GM21367 (cell line): ENCODE measurements at regions not wholly inside any gene's neighbourhood (a gene's known extent, or its start where the extent isn't known, plus 50 kb on each side); places are given as distances from the start of the nearest gene placed in this dataset.

Source experiments
- ATAC-seq: cut with Tn5 transposase; IDR thresholded peaks from one replicate; pipeline ENCODE4 v1.9.1; 2021; ENCODE audit not compliant: unreplicated experiment

GRCh38 chr2:37471104-37471503, 126.7 kb downstream of the QPCT start:
- no peak for ATAC-seq

DNA sequence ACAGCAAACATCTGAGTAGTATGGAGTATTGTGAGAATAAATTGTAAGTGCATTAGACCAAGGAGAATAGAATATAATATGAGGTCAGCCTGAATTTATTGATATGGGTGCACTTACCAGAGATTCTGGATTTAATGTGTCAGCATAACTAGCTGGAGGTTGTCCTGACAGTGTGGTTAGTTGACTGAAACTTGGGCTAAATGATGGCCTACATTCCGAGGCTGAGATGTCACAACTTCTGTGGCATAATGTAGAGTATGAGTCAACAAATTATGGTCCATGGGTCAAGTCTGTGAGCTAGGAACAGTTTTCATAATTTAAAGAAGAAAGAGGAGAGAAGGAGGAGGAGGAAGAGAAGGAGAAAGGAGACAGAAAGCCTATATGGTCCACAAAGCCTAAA, 127.6 kb downstream of the QPCT start:
- ATAC-seq: no peak

DNA sequence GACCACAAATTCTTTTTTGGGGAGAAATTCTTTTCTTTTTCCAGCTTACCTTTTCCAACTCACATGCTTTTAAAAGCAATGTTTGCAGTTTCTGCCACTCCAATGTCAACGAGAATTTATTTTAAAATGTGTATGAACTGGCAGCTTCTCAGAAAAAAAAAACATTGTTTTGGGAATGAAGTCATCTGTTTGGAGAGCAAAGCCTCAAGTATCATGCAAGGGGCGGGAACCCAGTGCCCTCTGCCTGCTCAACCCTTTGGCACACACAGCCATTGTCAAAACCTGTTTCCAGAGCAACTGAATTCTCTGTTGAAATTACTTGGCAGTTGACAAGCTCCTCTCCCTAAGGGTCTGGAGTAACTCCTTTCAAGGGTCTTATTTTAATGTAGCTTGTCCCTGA, 128.5 kb downstream of the QPCT start:
- ATAC-seq: no peak

GRCh38 chr2:37476411-37476810, 132.0 kb downstream of the QPCT start:
- ATAC-seq: no peak

GRCh38 chr2:37477921-37478320, 133.5 kb downstream of the QPCT start:
- no peak for ATAC-seq

DNA sequence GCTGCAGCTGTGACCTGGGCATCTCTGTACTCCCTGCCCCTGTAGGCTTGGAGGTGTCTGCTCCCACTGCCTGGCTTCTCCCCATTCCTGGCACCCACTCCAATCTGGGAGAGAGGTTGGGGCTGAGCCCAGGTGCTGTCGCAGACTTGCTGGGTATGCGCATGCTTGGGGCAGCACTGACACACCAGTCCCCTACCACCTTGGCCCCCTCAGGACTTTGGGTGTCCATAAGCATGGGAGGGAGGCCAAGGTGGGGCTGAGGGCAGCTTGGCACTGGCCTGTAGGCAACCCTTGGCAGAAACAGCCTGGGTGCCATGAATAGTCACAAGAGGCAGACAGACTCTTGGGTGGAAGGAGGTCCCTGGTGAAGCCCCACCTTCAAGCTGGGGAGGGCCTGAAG, 136.8 kb downstream of the QPCT start:
- ATAC-seq: no peak

- ATAC-seq: no peak
Observed at GRCh38 chr2:37489041-37489456, 144.6 kb downstream of the QPCT start.

- no peak for ATAC-seq
Observed at GRCh38 chr2:37489536-37489935, 145.1 kb downstream of the QPCT start.

DNA sequence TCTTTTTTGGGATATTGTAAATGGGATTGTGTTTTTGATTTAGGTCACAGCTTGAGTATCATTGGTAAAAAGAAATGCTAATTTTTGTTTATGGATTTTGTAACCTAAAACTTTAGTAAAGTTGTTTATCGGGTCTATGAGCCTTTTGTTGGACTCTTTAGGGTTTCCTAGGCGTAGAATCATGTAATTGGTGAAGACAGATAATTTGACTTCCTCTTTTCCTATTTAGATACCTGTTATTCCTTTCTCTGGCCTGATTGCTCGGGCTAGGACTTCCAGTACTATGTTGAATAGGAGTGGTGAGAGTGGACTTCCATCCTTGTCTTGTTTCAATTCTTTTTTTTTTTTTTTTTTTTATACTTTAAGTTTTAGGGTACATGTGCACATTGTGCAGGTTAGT, 149.0 kb downstream of the QPCT start:
- ATAC-seq: no peak

GRCh38 chr2:37499113-37499512, 154.7 kb downstream of the QPCT start:
- ATAC-seq: no peak

DNA sequence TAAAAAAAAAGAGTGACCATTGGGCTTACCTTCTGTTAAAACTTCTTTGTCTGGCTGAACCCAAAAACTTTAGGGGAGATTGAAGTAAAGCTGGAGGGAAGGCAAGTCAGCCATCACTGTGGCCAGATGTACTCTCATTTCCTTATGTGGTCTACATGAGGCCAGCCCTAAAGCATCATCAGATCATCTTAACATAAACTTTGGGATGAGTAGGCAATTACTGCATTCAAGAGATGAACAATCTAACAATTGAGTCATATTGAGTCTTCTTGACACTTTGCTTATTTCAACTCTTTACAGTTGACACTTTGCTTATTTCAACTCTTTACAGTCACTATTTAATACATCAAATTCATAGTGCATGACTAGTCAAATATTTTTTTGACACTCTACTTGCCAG, 155.6 kb downstream of the QPCT start:
- no peak for ATAC-seq

- no peak for ATAC-seq
Observed at GRCh38 chr2:37501113-37501512, 156.7 kb downstream of the QPCT start.

- ATAC-seq: no peak
Observed at GRCh38 chr2:37506407-37507050, 162.1 kb downstream of the QPCT start.

DNA sequence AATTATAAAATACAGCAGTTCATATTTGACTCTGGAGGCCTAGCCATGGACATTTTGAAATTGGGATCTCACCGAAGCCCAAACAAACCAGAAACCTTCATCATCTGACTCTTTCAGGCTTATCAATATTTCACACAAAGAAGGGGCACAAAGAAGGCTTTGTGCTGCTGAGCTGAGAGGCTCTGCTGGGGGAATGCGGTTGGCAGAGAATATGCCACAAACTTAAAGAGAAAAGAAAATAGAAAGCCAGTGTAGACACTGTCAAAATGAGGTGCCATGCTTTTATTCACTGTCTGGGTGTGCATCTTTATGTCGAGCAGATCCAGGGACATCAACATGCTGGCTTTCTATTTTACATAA, 162.6 kb downstream of the QPCT start:
- no peak for ATAC-seq

- no peak for ATAC-seq
Observed at GRCh38 chr2:37507703-37508102, 163.3 kb downstream of the QPCT start.

DNA sequence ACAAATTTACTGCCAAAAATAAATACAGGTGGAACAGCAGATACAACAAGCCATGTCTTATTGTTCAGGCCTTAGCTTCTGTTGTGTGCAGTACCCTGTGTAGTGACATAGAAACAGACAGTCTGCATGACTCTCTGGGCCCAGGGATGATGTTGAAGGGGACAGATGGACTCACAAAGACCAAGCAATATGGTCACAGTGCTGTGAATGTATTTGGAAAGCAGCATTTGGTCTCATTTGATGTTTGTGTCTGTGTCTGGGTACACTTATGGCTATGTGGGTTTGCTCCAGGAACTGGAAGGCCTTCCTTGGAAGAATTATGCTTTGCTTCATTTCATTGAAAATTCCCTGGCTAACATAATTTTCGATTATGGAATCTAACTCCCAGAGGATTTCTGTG, 158.5 kb downstream of the CDC42EP3 start:
- no peak for ATAC-seq

DNA sequence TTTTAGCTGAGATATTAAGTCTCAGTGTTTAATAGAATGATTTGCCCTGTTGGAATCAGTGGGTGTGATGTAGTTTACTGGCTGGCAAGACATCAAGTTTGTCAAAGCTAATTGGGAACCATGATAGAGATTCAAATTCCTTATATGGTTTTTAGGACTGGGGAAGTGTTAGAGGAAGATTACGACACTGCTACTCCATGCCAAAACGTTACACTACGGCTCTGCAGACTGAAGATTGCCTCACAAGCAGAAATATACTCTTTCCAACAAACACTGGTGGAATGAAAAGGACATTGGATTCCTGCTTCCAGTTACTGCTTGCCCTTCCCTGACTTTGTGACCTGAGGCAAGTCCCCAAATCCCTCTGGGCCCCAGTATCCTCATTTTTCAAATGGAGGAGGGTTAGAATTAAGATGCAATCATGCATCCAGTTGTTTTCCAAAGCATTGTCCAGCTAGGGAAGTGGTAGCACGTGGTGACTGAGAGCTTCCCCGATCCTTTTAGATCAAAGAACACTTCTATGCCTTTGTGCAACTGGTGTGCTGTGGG, 147.6 kb downstream of the CDC42EP3 start:
- no peak for ATAC-seq

DNA sequence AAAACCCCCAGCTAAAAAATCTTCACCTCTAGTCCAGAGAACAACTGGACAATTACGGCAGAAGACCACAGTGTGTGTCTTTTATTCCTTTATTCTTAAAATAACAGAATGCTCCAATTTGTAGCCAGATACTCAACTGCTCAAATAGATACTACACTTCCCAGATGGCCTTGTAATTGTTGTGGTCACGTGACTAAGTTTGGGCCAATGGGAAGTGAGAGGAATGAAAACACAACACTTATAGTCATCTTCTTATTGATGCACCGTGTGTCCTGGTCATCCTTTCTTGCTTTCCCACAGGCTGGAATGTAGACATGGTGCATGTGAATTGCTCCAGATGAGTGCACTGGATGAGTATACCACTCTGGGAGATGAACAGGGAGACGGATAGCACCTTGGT, 145.1 kb downstream of the CDC42EP3 start:
- ATAC-seq: no peak

DNA sequence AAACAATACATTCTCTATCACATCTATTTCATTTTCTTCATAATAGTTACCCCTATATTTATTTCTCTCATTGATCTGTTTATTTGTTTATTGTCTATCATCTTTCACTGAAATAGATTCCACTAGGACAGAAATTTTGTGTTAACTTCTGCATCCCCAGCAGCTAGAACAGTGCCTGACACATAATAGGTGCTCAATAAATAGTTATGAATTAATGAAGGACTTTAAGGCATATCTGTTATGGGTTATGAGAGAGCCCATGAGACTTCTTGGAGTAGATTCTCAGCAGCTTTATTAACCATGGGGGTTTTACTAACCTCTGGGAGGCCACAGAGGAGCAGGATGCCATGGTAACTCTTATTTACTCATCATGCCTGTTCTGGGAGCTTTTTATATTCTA, 144.6 kb downstream of the CDC42EP3 start:
- ATAC-seq: no peak

- ATAC-seq: no peak
Observed at GRCh38 chr2:37527361-37527760, 144.1 kb downstream of the CDC42EP3 start.

DNA sequence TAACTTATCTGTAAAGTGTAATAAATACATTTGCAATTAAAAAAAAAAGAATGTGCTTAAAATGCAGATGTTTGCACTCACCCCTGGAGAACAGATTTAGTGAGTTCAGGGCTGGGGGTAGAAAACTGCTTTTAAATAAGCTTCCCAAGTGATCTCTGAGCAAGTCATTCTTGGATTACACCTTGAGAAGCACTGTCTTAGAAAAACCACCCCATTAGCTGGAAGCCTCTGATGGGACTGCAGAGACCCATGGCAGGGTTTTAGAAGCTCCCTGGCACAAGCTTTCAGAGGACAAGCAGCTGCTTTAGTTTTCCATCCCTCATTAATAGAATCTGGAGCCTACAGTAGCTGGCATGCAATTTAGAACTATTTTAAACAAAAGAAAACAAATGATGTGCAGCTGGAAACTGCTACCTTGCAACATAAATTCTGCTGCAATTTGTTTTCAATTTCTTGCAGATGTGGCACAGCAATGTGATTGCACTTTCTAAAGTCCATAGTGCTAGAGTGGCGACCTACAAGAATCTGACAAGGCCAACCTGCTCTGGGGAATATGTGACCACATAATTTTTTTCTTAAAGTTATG, 141.5 kb downstream of the CDC42EP3 start:
- no peak for ATAC-seq

DNA sequence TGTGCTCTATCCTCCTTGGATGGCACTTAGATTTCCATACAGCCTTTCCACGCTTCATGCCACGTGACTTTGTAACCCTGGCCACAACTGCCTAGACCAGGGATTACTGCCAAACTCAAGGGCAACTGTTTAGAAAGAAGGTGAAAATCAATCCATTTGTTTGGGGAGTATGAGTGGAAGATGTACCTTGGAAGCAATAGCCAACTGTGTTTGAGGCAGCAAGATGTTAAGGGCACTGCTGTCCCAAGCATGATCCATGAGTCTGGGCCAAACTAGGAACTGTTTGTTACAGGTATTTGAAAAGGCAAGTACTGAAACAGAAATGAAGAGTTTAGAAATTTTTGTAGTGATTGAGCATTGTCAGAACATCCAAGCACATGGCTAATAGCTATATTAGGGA, 138.9 kb downstream of the CDC42EP3 start:
- no peak for ATAC-seq

- no peak for ATAC-seq
Observed at GRCh38 chr2:37537316-37537715, 134.1 kb downstream of the CDC42EP3 start.
